ENCODE measurements at regions not wholly inside any gene's neighbourhood (a gene's known extent, or its start where the extent isn't known, plus 50 kb on each side); places are given as distances from the start of the nearest gene placed in this dataset.

DNA sequence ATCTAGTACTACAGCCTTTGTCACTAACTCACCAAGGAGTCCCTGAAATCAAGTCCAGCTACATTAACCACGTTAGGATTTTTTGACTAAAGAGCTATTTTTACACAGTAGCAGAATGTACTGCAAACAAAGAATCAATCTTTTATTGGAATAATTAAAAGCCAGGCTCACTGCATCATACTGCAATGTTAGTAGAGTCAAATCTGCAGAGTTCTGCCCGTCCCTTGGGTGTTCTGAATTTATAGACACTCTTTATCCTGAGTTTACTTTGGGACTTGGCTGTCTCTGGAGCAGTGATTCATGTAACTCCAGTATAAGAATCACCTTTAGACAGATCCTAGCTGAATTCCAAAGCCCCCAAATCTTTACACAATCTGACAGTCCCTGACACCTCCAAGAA, 127.9 kb upstream of the THSD7B start:
- TF ChIP-seq, protein P1, sequence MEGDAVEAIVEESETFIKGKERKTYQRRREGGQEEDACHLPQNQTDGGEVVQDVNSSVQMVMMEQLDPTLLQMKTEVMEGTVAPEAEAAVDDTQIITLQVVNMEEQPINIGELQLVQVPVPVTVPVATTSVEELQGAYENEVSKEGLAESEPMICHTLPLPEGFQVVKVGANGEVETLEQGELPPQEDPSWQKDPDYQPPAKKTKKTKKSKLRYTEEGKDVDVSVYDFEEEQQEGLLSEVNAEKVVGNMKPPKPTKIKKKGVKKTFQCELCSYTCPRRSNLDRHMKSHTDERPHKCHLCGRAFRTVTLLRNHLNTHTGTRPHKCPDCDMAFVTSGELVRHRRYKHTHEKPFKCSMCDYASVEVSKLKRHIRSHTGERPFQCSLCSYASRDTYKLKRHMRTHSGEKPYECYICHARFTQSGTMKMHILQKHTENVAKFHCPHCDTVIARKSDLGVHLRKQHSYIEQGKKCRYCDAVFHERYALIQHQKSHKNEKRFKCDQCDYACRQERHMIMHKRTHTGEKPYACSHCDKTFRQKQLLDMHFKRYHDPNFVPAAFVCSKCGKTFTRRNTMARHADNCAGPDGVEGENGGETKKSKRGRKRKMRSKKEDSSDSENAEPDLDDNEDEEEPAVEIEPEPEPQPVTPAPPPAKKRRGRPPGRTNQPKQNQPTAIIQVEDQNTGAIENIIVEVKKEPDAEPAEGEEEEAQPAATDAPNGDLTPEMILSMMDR (IDR thresholded peaks at IDR 0.05; ENCODE audit: borderline replicate concordance, extremely low read depth, low read length, poor library complexity, severe bottlenecking), result no peak
- no peak for TF ChIP-seq EZH2 (IDR thresholded peaks at IDR 0.05; ENCODE audit: borderline replicate concordance, low read depth, low read length, severe bottlenecking)

Measured in DND-41 (cell line).